ENCODE measurements at regions not wholly inside any gene's neighbourhood (a gene's known extent, or its start where the extent isn't known, plus 50 kb on each side); places are given as distances from the start of the nearest gene placed in this dataset.

DNA sequence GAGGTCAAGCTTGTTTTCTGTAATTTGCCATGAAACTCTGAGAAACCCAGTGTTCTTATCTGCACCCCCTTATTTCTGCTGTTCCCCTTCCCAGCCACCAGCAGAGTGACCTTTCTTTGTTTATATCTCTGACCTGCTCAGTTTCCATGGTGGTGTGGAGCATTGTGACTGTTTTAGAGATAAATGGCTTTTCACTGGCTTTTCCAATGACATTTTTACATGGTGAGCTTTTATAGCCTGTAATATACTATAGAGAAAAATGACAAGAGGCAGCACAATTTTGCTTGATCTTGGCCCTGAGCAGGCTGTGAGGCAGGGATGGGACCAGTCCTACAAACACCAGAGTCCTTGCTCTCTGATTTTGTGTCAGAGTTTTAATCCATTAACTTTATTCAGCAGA lies 233.9 kb downstream of the FAT3 start:
- TF ChIP-seq, protein P1, sequence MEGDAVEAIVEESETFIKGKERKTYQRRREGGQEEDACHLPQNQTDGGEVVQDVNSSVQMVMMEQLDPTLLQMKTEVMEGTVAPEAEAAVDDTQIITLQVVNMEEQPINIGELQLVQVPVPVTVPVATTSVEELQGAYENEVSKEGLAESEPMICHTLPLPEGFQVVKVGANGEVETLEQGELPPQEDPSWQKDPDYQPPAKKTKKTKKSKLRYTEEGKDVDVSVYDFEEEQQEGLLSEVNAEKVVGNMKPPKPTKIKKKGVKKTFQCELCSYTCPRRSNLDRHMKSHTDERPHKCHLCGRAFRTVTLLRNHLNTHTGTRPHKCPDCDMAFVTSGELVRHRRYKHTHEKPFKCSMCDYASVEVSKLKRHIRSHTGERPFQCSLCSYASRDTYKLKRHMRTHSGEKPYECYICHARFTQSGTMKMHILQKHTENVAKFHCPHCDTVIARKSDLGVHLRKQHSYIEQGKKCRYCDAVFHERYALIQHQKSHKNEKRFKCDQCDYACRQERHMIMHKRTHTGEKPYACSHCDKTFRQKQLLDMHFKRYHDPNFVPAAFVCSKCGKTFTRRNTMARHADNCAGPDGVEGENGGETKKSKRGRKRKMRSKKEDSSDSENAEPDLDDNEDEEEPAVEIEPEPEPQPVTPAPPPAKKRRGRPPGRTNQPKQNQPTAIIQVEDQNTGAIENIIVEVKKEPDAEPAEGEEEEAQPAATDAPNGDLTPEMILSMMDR (conservative IDR thresholded peaks at IDR 0.05; ENCODE audit: low read depth, low read length) = no peak
- no peak for TF ChIP-seq EZH2 (IDR thresholded peaks at IDR 0.05; ENCODE audit: low read length, unreplicated experiment)
